NCI-H2227 (cell line): ENCODE measurements at regions not wholly inside any gene's neighbourhood (a gene's known extent, or its start where the extent isn't known, plus 50 kb on each side); places are given as distances from the start of the nearest gene placed in this dataset.
"Not testable (repeated sequence)": the region's sequence is repeated elsewhere in the genome, so short reads cannot be mapped to it uniquely, and the experiment has no call there.

Source experiments
- DNase-seq: peaks from one replicate; lab custom pipeline; 2025; ENCODE audit not compliant: unreplicated experiment; lab: John Stamatoyannopoulos, UW

GRCh38 chr1:95297906-95298305 is 63.9 kb downstream of the RWDD3 start:
- not testable (repeated sequence) for DNase-seq

- no peak for DNase-seq
Observed at GRCh38 chr1:95301091-95301490, 67.1 kb downstream of the RWDD3 start.

- DNase-seq, result no peak
Observed at GRCh38 chr1:95301614-95302013, 67.6 kb downstream of the RWDD3 start.

GRCh38 chr1:95304803-95305202 is 70.8 kb downstream of the RWDD3 start:
- no peak for DNase-seq

- peak; percentile 53 for DNase-seq
Observed at GRCh38 chr1:95308276-95309030, 74.4 kb downstream of the RWDD3 start.

- peak; percentile 85 for DNase-seq
Observed at GRCh38 chr1:95309031-95309471, 75.0 kb downstream of the RWDD3 start.

GRCh38 chr1:95311014-95311413 is 77.0 kb downstream of the RWDD3 start:
- peak; percentile 45 for DNase-seq

GRCh38 chr1:95311762-95312161 is 77.8 kb downstream of the RWDD3 start:
- no peak for DNase-seq

GRCh38 chr1:95312181-95312580 is 78.2 kb downstream of the RWDD3 start:
- no peak for DNase-seq

GRCh38 chr1:95313527-95313926 is 79.5 kb downstream of the RWDD3 start:
- DNase-seq, result no peak

- no peak for DNase-seq
Observed at GRCh38 chr1:95321531-95321930, 87.5 kb downstream of the RWDD3 start.

- peak; percentile 7 for DNase-seq
Observed at GRCh38 chr1:95323123-95323522, 89.1 kb downstream of the RWDD3 start.

- DNase-seq, result no peak
Observed at GRCh38 chr1:95325349-95325748, 91.3 kb downstream of the RWDD3 start.

- DNase-seq, result no peak
Observed at GRCh38 chr1:95326023-95326422, 92.0 kb downstream of the RWDD3 start.

GRCh38 chr1:95332754-95333153 is 98.7 kb downstream of the RWDD3 start:
- DNase-seq, result no peak

GRCh38 chr1:95339377-95339776 is 105.4 kb downstream of the RWDD3 start:
- DNase-seq, result no peak

GRCh38 chr1:95340061-95340460 is 106.1 kb downstream of the RWDD3 start:
- no peak for DNase-seq

- DNase-seq, result no peak
Observed at GRCh38 chr1:95352767-95353166, 118.8 kb downstream of the RWDD3 start.

GRCh38 chr1:95353194-95353593 is 119.2 kb downstream of the RWDD3 start:
- no peak for DNase-seq

- no peak for DNase-seq
Observed at GRCh38 chr1:95364546-95364945, 130.5 kb downstream of the RWDD3 start.

GRCh38 chr1:95366498-95366897 is 132.5 kb downstream of the RWDD3 start:
- no peak for DNase-seq

- DNase-seq, result no peak
Observed at GRCh38 chr1:95368178-95368577, 134.2 kb downstream of the RWDD3 start.
